Erythroblast (primary cell): ENCODE measurements at regions not wholly inside any gene's neighbourhood (a gene's known extent, or its start where the extent isn't known, plus 50 kb on each side); places are given as distances from the start of the nearest gene placed in this dataset.

Source experiments
- GATA1 ChIP-seq: IDR thresholded peaks from 2 replicates; pipeline ENCODE4 v1.6.1; 2011; ENCODE audit warnings: low read depth, mild to moderate bottlenecking, control low read depth, low read length, moderate library complexity
- POLR2A ChIP-seq: IDR thresholded peaks from 2 replicates; pipeline ENCODE4 v1.6.1; 2011; ENCODE audit warnings: mild to moderate bottlenecking, low read length

DNA sequence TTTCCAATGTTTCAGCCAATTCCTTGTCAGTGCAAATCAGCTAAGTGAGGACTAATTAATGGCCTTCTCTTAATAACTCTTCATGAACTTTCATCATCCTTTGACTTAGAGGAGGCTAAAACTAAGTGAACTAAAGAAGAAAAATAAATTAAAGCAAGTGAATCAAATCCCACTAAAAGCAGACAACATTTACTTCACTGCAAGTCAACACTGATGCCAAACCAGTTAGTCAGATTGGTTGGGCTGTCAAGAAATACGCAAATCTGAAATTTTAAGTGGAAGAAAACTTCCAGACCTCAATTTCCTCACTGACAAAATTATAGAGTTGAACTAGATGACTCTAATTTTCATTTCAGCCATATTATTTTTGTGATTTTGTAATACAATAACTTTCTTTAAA is 137.2 kb upstream of the PRLR start:
- TF ChIP-seq POLR2A, result no peak
- TF ChIP-seq GATA1, result no peak
